Anterior cingulate cortex (tissue), 58 donors: ENCODE measurements at regions not wholly inside any gene's neighbourhood (a gene's known extent, or its start where the extent isn't known, plus 50 kb on each side); places are given as distances from the start of the nearest gene placed in this dataset.

ENCODE experiments used
- DNase-seq, 58 donors: peaks; one replicate each; lab custom pipeline; 2025; lab: John Stamatoyannopoulos, UW

GRCh38 chr17:65374966-65375365 lies 186.5 kb downstream of the AXIN2 start:
- DNase-seq = no peak

GRCh38 chr17:65371702-65372101 lies 189.7 kb downstream of the AXIN2 start:
- peak in 18 of 58 donors; percentile 1 to 41 (median 14) for DNase-seq

- no peak for DNase-seq
Measured at GRCh38 chr17:65370669-65371131, 190.7 kb downstream of the AXIN2 start.

GRCh38 chr17:65368341-65368740 lies 193.1 kb downstream of the AXIN2 start:
- no peak for DNase-seq

- no peak for DNase-seq
Measured at GRCh38 chr17:65366102-65366844, 195.2 kb downstream of the AXIN2 start.

- DNase-seq = no peak
Measured at GRCh38 chr17:65365169-65365568, 196.3 kb downstream of the AXIN2 start.

GRCh38 chr17:65364438-65364837 lies 197.0 kb downstream of the AXIN2 start:
- no peak for DNase-seq

- no peak for DNase-seq
Measured at GRCh38 chr17:65362826-65363225, 198.6 kb downstream of the AXIN2 start.

- DNase-seq = no peak
Measured at GRCh38 chr17:65360961-65361552, 200.4 kb downstream of the AXIN2 start.

- no peak for DNase-seq
Measured at GRCh38 chr17:65359016-65359415, 202.4 kb downstream of the AXIN2 start.

GRCh38 chr17:65356536-65356935 lies 204.9 kb downstream of the AXIN2 start:
- peak in 28 of 58 donors; percentile 4 to 67 (median 16) for DNase-seq

- DNase-seq = no peak
Measured at GRCh38 chr17:65355246-65355645, 206.2 kb downstream of the AXIN2 start.

- no peak for DNase-seq
Measured at GRCh38 chr17:65349916-65350315, 211.5 kb downstream of the AXIN2 start.

- DNase-seq = peak in 26 of 58 donors; percentile 4 to 77 (median 26)
Measured at GRCh38 chr17:65346166-65346565, 209.0 kb downstream of the RGS9 start.

GRCh38 chr17:65345261-65346005 lies 208.3 kb downstream of the RGS9 start:
- no peak for DNase-seq

- no peak for DNase-seq
Measured at GRCh38 chr17:65340401-65340800, 203.2 kb downstream of the RGS9 start.

- no peak for DNase-seq
Measured at GRCh38 chr17:65334406-65334805, 197.2 kb downstream of the RGS9 start.

GRCh38 chr17:65332779-65333178 lies 195.6 kb downstream of the RGS9 start:
- no peak for DNase-seq

GRCh38 chr17:65332375-65332774 lies 195.2 kb downstream of the RGS9 start:
- DNase-seq = no peak

- DNase-seq = no peak
Measured at GRCh38 chr17:65328567-65328966, 191.4 kb downstream of the RGS9 start.

GRCh38 chr17:65324611-65325342 lies 187.6 kb downstream of the RGS9 start:
- no peak for DNase-seq
